ENCODE measurements at regions not wholly inside any gene's neighbourhood (a gene's known extent, or its start where the extent isn't known, plus 50 kb on each side); places are given as distances from the start of the nearest gene placed in this dataset.
"Not testable (repeated sequence)": the region's sequence is repeated elsewhere in the genome, so short reads cannot be mapped to it uniquely, and the experiment has no call there.

DNA sequence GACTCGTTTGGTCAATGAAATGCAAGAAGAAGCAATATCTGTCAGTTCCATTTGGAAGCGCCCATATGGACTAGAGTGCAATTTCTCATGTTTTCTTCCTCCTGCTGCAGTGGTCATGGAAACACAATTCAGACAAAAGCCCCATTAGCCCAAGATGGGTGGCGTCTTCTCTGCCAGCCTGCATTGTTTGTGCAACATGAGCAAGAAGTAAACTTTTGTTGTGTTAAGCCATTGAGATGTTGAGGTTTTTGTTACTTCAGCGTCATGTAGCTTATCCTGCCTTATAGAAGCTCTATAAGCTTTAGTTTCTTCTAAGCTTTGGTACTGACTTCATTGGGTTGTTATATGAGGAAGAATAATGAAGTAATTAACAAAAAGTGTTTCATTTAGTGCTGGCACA, 137.4 kb downstream of the NPIPB5 start:
- Histone ChIP-seq H3K4me3 (ENCODE audit: low read depth, low read length, poor library complexity, severe bottlenecking) (no peak overlapping the region), H3K36me3 (ENCODE audit: insufficient read depth, low read length, poor library complexity, severe bottlenecking) (no peaks in the 10 kb centered on the region), H3K4me1 (ENCODE audit: insufficient read depth, low read length, poor library complexity, severe bottlenecking) (no peaks in the 10 kb centered on the region), H3K27ac (ENCODE audit: low read depth, low read length, poor library complexity, severe bottlenecking) (no peak overlapping the region), H3K9me3 (ENCODE audit: low read depth, low read length, poor library complexity, severe bottlenecking) (no peaks in the 10 kb centered on the region), H3K27me3 (replicated peaks; ENCODE audit: insufficient read depth, low read depth, low read length, poor library complexity) (peaks cover 68% of the 10 kb centered on the region)
- no peak for TF ChIP-seq EZH2 (IDR thresholded peaks at IDR 0.05; ENCODE audit: borderline replicate concordance, low read depth, low read length, poor library complexity, severe bottlenecking)
- TF ChIP-seq, protein P1, sequence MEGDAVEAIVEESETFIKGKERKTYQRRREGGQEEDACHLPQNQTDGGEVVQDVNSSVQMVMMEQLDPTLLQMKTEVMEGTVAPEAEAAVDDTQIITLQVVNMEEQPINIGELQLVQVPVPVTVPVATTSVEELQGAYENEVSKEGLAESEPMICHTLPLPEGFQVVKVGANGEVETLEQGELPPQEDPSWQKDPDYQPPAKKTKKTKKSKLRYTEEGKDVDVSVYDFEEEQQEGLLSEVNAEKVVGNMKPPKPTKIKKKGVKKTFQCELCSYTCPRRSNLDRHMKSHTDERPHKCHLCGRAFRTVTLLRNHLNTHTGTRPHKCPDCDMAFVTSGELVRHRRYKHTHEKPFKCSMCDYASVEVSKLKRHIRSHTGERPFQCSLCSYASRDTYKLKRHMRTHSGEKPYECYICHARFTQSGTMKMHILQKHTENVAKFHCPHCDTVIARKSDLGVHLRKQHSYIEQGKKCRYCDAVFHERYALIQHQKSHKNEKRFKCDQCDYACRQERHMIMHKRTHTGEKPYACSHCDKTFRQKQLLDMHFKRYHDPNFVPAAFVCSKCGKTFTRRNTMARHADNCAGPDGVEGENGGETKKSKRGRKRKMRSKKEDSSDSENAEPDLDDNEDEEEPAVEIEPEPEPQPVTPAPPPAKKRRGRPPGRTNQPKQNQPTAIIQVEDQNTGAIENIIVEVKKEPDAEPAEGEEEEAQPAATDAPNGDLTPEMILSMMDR (conservative IDR thresholded peaks at IDR 0.05; ENCODE audit: low read depth, low read length): no peak
- BruUV-seq (replicated peaks): no TSS peak
- intact Hi-C loops (cut with micrococcal nuclease; ENCODE audit: unreplicated experiment): no loop called here
- no peak for DNase-seq (ENCODE audit: low spot score)
- CTCF ChIA-PET: no interaction called here
- POLR2A ChIA-PET (ENCODE audit: low non-redundant PET): no interaction called here

DNA sequence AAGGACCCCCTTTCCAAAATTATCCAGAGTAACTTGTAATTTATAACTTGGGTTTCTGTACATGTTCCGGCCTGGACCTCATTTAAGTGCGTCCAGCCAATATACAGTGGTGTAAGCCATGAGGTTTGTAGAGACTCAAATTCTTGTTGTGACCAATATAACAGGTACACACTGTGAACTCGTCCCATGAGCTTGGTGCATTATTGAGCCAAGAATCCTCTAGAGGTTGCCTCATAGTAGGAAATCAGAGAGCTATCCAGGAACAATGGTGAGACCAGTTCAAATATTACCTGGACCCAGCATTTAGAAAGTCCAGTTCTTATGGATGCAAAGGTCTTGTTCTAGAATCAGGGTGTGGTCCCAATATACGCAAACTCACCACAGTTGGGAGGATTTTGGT, 138.2 kb downstream of the NPIPB5 start:
- Histone ChIP-seq H3K4me3 (ENCODE audit: low read depth, low read length, poor library complexity, severe bottlenecking) (no peak overlapping the region), H3K4me1 (ENCODE audit: insufficient read depth, low read length, poor library complexity, severe bottlenecking) (no peaks in the 10 kb centered on the region), H3K36me3 (ENCODE audit: insufficient read depth, low read length, poor library complexity, severe bottlenecking) (no peaks in the 10 kb centered on the region), H3K9me3 (ENCODE audit: low read depth, low read length, poor library complexity, severe bottlenecking) (no peaks in the 10 kb centered on the region), H3K27ac (ENCODE audit: low read depth, low read length, poor library complexity, severe bottlenecking) (no peak overlapping the region), H3K27me3 (replicated peaks; ENCODE audit: insufficient read depth, low read depth, low read length, poor library complexity) (peaks cover 63% of the 10 kb centered on the region)
- no peak for DNase-seq (ENCODE audit: low spot score)
- ChIA-PET POLR2A (ENCODE audit: low non-redundant PET) (no interaction called here), CTCF (no interaction called here)
- no TSS peak for BruUV-seq (replicated peaks)
- intact Hi-C loops (cut with micrococcal nuclease; ENCODE audit: unreplicated experiment): no loop called here
- TF ChIP-seq, protein P1 (conservative IDR thresholded peaks at IDR 0.05; ENCODE audit: low read depth, low read length): no peak
- no peak for TF ChIP-seq EZH2 (IDR thresholded peaks at IDR 0.05; ENCODE audit: borderline replicate concordance, low read depth, low read length, poor library complexity, severe bottlenecking)

DNA sequence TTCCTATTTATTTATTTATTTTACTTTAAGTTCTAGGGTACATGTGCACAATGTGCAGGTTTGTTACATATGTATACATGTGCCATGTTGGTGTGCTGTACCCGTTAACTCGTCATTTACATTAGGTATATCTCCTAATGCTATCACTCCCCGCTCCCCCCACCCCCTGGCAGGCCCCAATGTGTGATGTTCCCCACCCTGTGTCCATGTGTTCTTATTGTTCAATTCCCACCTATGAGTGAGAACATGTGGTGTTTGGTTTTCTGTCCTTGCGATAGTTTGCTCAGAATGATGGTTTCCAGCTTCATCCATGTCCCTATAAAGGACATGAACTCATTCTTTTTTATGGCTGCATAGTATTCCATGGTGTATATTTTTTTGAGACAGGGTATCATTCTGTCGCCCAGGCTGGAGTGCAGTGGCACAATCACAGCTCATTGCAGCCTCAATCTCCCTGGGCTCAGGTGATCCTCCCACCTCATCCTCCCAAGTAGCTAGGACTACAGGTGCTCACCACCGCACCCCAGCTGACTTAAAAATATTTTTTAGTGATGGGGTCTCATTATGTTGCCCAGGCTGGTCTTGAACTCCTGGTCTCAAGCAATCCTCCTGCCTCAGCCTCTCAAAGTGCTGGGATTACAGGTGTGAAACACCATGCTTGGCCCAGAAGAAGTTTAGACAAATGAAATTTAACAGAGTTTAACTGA, 140.6 kb downstream of the NPIPB5 start:
- intact Hi-C loops (cut with micrococcal nuclease; ENCODE audit: unreplicated experiment); H3K27ac ChIP-seq (ENCODE audit: low read depth, low read length, poor library complexity, severe bottlenecking); BruUV-seq (replicated peaks); H3K36me3 ChIP-seq (ENCODE audit: insufficient read depth, low read length, poor library complexity, severe bottlenecking); H3K4me1 ChIP-seq (ENCODE audit: insufficient read depth, low read length, poor library complexity, severe bottlenecking); DNase-seq (ENCODE audit: low spot score); H3K4me3 ChIP-seq (ENCODE audit: low read depth, low read length, poor library complexity, severe bottlenecking); H3K9me3 ChIP-seq (ENCODE audit: low read depth, low read length, poor library complexity, severe bottlenecking): not testable (repeated sequence)
- CTCF ChIA-PET: interaction anchor here (0.7 kb wide), 1 partner anchor 22 kb away, joined by 6 read pairs; no protein-coding TSS in a partner anchor
- peaks cover 56% of the 10 kb centered on the region for H3K27me3 ChIP-seq (replicated peaks; ENCODE audit: insufficient read depth, low read depth, low read length, poor library complexity)
- POLR2A ChIA-PET (ENCODE audit: low non-redundant PET): interaction anchor here (0.7 kb wide), 1 partner anchor 1968 kb away, joined by 4 read pairs; no protein-coding TSS in a partner anchor

DNA sequence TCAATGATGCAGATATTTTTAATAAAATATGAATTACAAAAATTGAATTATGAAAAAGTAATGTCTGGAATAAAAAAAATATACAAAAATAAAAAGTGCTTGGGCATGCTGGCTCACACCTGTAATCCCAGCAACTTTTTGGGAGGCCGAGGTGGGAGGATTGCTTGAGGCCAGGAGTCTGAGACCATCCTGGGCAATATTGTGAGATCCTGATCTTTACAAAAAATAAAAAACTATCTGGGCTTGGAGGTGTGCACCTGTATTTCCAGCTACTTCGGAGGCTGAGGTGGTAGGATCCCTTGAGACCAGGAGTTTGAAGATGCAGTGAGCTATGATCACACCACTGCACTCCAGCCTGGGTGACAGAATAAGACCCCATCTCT, 141.8 kb downstream of the NPIPB5 start:
- no peak overlapping the region for H3K4me3 ChIP-seq (ENCODE audit: low read depth, low read length, poor library complexity, severe bottlenecking)
- intact Hi-C loops (cut with micrococcal nuclease; ENCODE audit: unreplicated experiment): no loop called here
- ChIA-PET CTCF (no interaction called here), POLR2A (ENCODE audit: low non-redundant PET) (no interaction called here)
- TF ChIP-seq EZH2 (IDR thresholded peaks at IDR 0.05; ENCODE audit: borderline replicate concordance, low read depth, low read length, poor library complexity, severe bottlenecking): no peak
- TF ChIP-seq, protein P1 (conservative IDR thresholded peaks at IDR 0.05; ENCODE audit: low read depth, low read length): no peak
- H3K4me1 ChIP-seq (ENCODE audit: insufficient read depth, low read length, poor library complexity, severe bottlenecking): no peaks in the 10 kb centered on the region
- no peak overlapping the region for H3K27ac ChIP-seq (ENCODE audit: low read depth, low read length, poor library complexity, severe bottlenecking)
- BruUV-seq (replicated peaks): no TSS peak
- H3K9me3 ChIP-seq (ENCODE audit: low read depth, low read length, poor library complexity, severe bottlenecking): no peaks in the 10 kb centered on the region
- H3K27me3 ChIP-seq (replicated peaks; ENCODE audit: insufficient read depth, low read depth, low read length, poor library complexity): peaks cover 44% of the 10 kb centered on the region
- no peaks in the 10 kb centered on the region for H3K36me3 ChIP-seq (ENCODE audit: insufficient read depth, low read length, poor library complexity, severe bottlenecking)
- no peak for DNase-seq (ENCODE audit: low spot score)

Measured in A673 (cell line).